GM23248 (cell line): ENCODE measurements at regions not wholly inside any gene's neighbourhood (a gene's known extent, or its start where the extent isn't known, plus 50 kb on each side); places are given as distances from the start of the nearest gene placed in this dataset.

Experiments used
- DNase-seq: peaks from one replicate; pipeline ENCODE4 v3.0.0-alpha.2; 2015
- H2AFZ ChIP-seq: fragments of 200-600 bp; sonication (generic); 2 replicates; pipeline ENCODE4 v1.6.1; 2016; ENCODE audit warnings: antibody characterized with exemption
- H3F3A ChIP-seq: fragments of 200-600 bp; sonication (generic); 2 replicates; pipeline ENCODE4 v1.6.1; 2016; ENCODE audit warnings: mild to moderate bottlenecking, antibody characterized with exemption, mixed run types; ENCODE audit not compliant: insufficient read depth
- H3K27ac ChIP-seq: fragments of 200-600 bp; sonication (generic); 2 replicates; pipeline ENCODE4 v1.5.1; 2016; ENCODE audit warnings: mild to moderate bottlenecking
- H3K27me3 ChIP-seq: fragments of 200-600 bp; sonication (generic); replicated peaks from 2 replicates; pipeline ENCODE4 v1.6.1; 2016; ENCODE audit warnings: mild to moderate bottlenecking; ENCODE audit not compliant: insufficient read depth
- H3K36me3 ChIP-seq: fragments of 200-600 bp; sonication (generic); 2 replicates; pipeline ENCODE4 v1.6.1; 2016; ENCODE audit warnings: low read depth, mild to moderate bottlenecking
- H3K4me1 ChIP-seq: fragments of 200-600 bp; sonication (generic); 2 replicates; pipeline ENCODE4 v1.6.1; 2016; ENCODE audit warnings: mild to moderate bottlenecking; ENCODE audit not compliant: insufficient read depth
- H3K4me2 ChIP-seq: fragments of 200-600 bp; sonication (generic); one replicate; pipeline ENCODE4 v1.6.1; 2016; ENCODE audit warnings: mild to moderate bottlenecking; ENCODE audit not compliant: unreplicated experiment
- H3K4me3 ChIP-seq: fragments of 200-600 bp; sonication (generic); 2 replicates; pipeline ENCODE4 v1.5.1; 2016; ENCODE audit warnings: mild to moderate bottlenecking
- H3K79me2 ChIP-seq: fragments of 200-600 bp; sonication (generic); 2 replicates; pipeline ENCODE4 v1.6.1; 2016; ENCODE audit warnings: mild to moderate bottlenecking; ENCODE audit not compliant: insufficient read depth
- H3K9ac ChIP-seq: fragments of 200-600 bp; sonication (generic); 2 replicates; pipeline ENCODE4 v1.6.1; 2016; ENCODE audit warnings: mild to moderate bottlenecking
- H3K9me2 ChIP-seq: fragments of 200-600 bp; sonication (generic); 2 replicates; pipeline ENCODE4 v1.6.1; 2016; ENCODE audit warnings: mixed run types, mild to moderate bottlenecking, moderate library complexity; ENCODE audit not compliant: insufficient read depth
- H3K9me3 ChIP-seq: fragments of 200-600 bp; sonication (generic); one replicate; pipeline ENCODE4 v1.6.1; 2017; ENCODE audit warnings: low read depth
- H4K20me1 ChIP-seq: fragments of 200-600 bp; sonication (generic); 2 replicates; pipeline ENCODE4 v1.6.0; 2016; ENCODE audit not compliant: insufficient read depth
- EZH2 ChIP-seq: fragments of 200-600 bp; sonication (generic); IDR thresholded peaks from 2 replicates; pipeline ENCODE4 v1.6.1; 2018; ENCODE audit warnings: antibody characterized with exemption, mild to moderate bottlenecking; ENCODE audit not compliant: insufficient read depth, poor library complexity, severe bottlenecking
- EZH2phosphoT487 ChIP-seq: fragments of 200-600 bp; sonication (generic); IDR thresholded peaks from 2 replicates; pipeline ENCODE4 v1.6.1; 2018; ENCODE audit warnings: antibody characterized with exemption, moderate library complexity, mild to moderate bottlenecking, low read depth; ENCODE audit not compliant: insufficient read depth
- WGBS, 2 experiments: methylation state at CpG; one replicate each; pipeline ENCODE4 v1.1.6; 2015 to 2017; ENCODE audit warnings: low lambda C conversion rate in 2 of 2, low coverage in 1 of 2; ENCODE audit errors: missing lambda C conversion rate in 2 of 2; 5-methylcytosine and 5-hydroxymethylcytosine counted together
- in situ Hi-C: fragments of 300-500 bp; cut with MboI; formaldehyde crosslinking; loops from 2 replicates; pipeline ENCODE4 v1.15.0; 2020

DNA sequence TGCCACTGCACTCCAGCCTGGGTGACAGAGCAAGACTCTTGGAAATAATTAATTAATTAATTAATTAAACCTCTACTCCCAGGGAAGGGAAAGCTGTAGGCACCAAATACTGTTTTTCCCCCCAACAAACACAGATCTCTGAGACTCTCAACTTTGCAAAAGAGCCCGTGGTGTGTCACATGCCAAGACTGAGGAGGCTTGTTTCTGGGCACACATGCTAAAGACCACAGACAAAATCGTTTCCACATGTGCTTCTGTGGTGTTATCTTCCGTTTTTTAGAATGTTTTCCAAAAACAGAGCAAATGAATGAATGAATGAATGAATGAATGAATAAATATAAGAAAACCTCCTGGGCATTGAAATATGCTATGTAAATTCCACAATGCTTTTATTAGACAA lies 55.6 kb upstream of the ATXN1 start:
- TF ChIP-seq EZH2phosphoT487, result no peak
- no peak for TF ChIP-seq EZH2
- in situ Hi-C loops, result no loop called here
- Histone ChIP-seq H3K4me2 (no peak overlapping the region), H3K4me1 (no peaks in the 10 kb centered on the region), H2AFZ (no peak overlapping the region), H3K36me3 (no peaks in the 10 kb centered on the region), H3K4me3 (no peak overlapping the region), H3K9ac (no peak overlapping the region), H3K9me2 (no peaks in the 10 kb centered on the region), H3K27me3 (no peaks in the 10 kb centered on the region), H3K79me2 (no peaks in the 10 kb centered on the region), H3K9me3 (no peaks in the 10 kb centered on the region), H4K20me1 (no peaks in the 10 kb centered on the region), H3F3A (no peaks in the 10 kb centered on the region; the same call in 1 of the 2 replicates), H3K27ac (no peak overlapping the region)
- peak; percentile 23 for DNase-seq
- 19 to 23% methylated on average over 3 of the region's 3 CpGs for WGBS, 2 experiments

DNA sequence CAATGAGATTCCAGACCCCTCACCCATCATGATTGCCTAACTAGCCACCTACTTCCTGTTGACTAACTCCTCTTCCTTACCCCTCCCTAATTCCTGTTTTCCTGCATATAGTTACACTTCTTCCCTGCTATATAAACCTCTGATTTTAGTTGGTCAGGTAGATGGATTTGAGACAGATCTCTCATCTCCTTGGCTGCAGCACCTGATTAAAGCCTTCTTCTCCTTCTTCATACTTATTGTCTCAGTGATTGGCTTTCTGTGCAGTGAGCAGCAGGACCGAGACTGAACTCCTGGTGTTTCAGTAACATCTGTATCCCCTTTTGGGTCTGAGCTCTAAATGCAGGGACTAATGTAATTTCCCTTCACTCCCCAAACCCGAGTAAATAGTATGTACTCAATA lies 51.7 kb upstream of the ATXN1 start:
- no peaks in the 10 kb centered on the region for H3K9me3 ChIP-seq
- H4K20me1 ChIP-seq, result no peaks in the 10 kb centered on the region
- H2AFZ ChIP-seq, result no peak overlapping the region
- H3K27me3 ChIP-seq, result no peaks in the 10 kb centered on the region
- no peak overlapping the region for H3K4me3 ChIP-seq
- no peak overlapping the region for H3K4me2 ChIP-seq
- H3K27ac ChIP-seq, result no peak overlapping the region
- in situ Hi-C loops, result no loop called here
- DNase-seq, result no peak
- H3K79me2 ChIP-seq, result no peaks in the 10 kb centered on the region
- H3F3A ChIP-seq, result no peaks in the 10 kb centered on the region; the same call in 1 of the 2 replicates
- H3K4me1 ChIP-seq, result no peaks in the 10 kb centered on the region
- 82 to 84% methylated on average over 2 of the region's 2 CpGs for WGBS, 2 experiments
- TF ChIP-seq EZH2 (no peak), EZH2phosphoT487 (no peak)
- no peaks in the 10 kb centered on the region for H3K9me2 ChIP-seq
- no peak overlapping the region for H3K9ac ChIP-seq
- H3K36me3 ChIP-seq, result no peaks in the 10 kb centered on the region

DNA sequence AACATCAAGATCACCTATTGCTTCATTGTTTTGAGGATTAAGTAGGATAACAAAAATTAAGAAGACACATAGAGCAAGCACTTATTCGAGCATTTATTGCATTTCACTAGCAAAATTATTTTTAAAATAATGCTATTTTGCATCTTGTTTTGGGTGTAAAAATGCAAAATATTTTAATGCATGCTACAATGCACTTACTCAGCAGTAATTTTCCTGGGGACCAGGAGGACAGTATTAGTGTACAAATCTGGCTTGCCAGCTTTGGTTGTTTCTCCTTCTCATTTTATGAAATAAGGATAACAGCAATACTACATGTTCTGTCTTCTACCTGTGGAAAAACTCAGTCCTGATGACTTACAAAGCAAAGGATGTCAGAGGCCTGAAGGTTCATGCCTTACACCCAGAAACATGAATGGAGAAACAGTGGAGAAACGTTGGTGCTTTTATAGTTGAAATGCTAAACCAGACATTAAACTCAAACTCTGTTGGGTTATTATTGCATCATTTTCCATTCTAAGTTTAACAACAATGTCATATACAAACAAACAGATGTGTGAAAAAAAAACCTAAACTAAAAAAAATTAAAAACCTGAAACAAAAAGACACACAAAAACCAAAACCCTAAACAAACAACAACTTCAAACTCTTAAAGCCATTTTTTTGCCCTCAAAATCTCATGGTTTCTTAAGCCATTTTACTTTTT lies 50.2 kb upstream of the ATXN1 start:
- no peak for TF ChIP-seq EZH2phosphoT487
- no peak for TF ChIP-seq EZH2
- 27 to 30% methylated on average over 2 of the region's 2 CpGs for WGBS, 2 experiments
- in situ Hi-C loops, result no loop called here
- Histone ChIP-seq H4K20me1 (no peaks in the 10 kb centered on the region), H3K27me3 (no peaks in the 10 kb centered on the region), H3K4me2 (no peak overlapping the region), H3K36me3 (no peaks in the 10 kb centered on the region), H3K4me1 (no peaks in the 10 kb centered on the region), H3K9me3 (no peaks in the 10 kb centered on the region), H3F3A (no peaks in the 10 kb centered on the region), H3K9me2 (no peaks in the 10 kb centered on the region), H3K79me2 (no peaks in the 10 kb centered on the region), H3K4me3 (no peak overlapping the region), H3K27ac (no peak overlapping the region), H2AFZ (no peak overlapping the region), H3K9ac (no peak overlapping the region)
- no peak for DNase-seq
